Natural killer cell (primary cell): ENCODE measurements at regions not wholly inside any gene's neighbourhood (a gene's known extent, or its start where the extent isn't known, plus 50 kb on each side); places are given as distances from the start of the nearest gene placed in this dataset.

Source experiments
- ATAC-seq, 3 donors: fragments of 150-1000 bp in 2 of 3; fragments of 200-7000 bp in 1 of 3; cut with Tn5 transposase; 1 replicate in 1 of 3; 2 replicates in 2 of 3; pipeline ENCODE4 v1.10.0; 2021; ENCODE audit warnings: mild to moderate bottlenecking in 2 of 3, moderate library complexity in 2 of 3
- DNase-seq, 2 donors: peaks; one replicate each; pipeline versions ENCODE4 v3.0.0 to v3.0.0-alpha.2; 2013 to 2021; ENCODE audit warnings: mixed read lengths in 1 of 2
- H3K27ac ChIP-seq: one replicate; pipeline ENCODE4 v1.5.1; 2013; ENCODE audit warnings: mild to moderate bottlenecking, low read length
- H3K27me3 ChIP-seq: one replicate; pipeline ENCODE4 v1.6.1; 2013; ENCODE audit warnings: low read length; ENCODE audit not compliant: control insufficient read depth, insufficient read depth
- H3K36me3 ChIP-seq: one replicate; pipeline ENCODE4 v1.6.1; 2013; ENCODE audit warnings: low read length; ENCODE audit not compliant: control insufficient read depth, insufficient read depth
- H3K4me1 ChIP-seq: one replicate; pipeline ENCODE4 v1.6.1; 2013; ENCODE audit warnings: low read length; ENCODE audit not compliant: control insufficient read depth, insufficient read depth
- H3K4me3 ChIP-seq: one replicate; pipeline ENCODE4 v1.5.1; 2013; ENCODE audit warnings: low read length
- H3K9me3 ChIP-seq: one replicate; pipeline ENCODE4 v1.6.1; 2013; ENCODE audit warnings: low read length; ENCODE audit not compliant: control insufficient read depth, insufficient read depth
- H3K27ac Mint-ChIP-seq, 2 donors: one replicate each; pipeline ENCODE4 v1.8.0; 2022; ENCODE audit warnings: mild to moderate bottlenecking in 2 of 2, mixed read lengths in 2 of 2, moderate library complexity in 1 of 2
- H3K27me3 Mint-ChIP-seq, 2 donors: one replicate each; pipeline ENCODE4 v1.8.0; 2022; ENCODE audit warnings: low read depth in 2 of 2, mixed read lengths in 2 of 2
- H3K36me3 Mint-ChIP-seq: one replicate; pipeline ENCODE4 v1.8.0; 2022; ENCODE audit warnings: mixed read lengths
- H3K4me1 Mint-ChIP-seq, 2 donors: one replicate each; pipeline ENCODE4 v1.8.0; 2022; ENCODE audit warnings: mixed read lengths in 2 of 2
- H3K4me3 Mint-ChIP-seq: one replicate; pipeline ENCODE4 v1.8.0; 2022; ENCODE audit warnings: mild to moderate bottlenecking, moderate library complexity, mixed read lengths
- H3K9me3 Mint-ChIP-seq, 2 donors: one replicate each; pipeline ENCODE4 v1.8.0; 2022; ENCODE audit warnings: mixed read lengths in 2 of 2
- WGBS: methylation state at CpG from one replicate; pipeline ENCODE4 v1.1.7; 2013; ENCODE audit warnings: missing lambda C conversion rate; ENCODE audit not compliant: insufficient coverage; 5-methylcytosine and 5-hydroxymethylcytosine counted together
- intact Hi-C: fragments of 100-400 bp; cut with micrococcal nuclease; formaldehyde crosslinking; loops from one replicate; pipeline ENCODE4 v1.14.2; 2022
- TF ChIP-seq, protein P1 (sequence below): fragments of 200-600 bp; IDR thresholded peaks from one replicate; pipeline ENCODE4 v1.8.0; 2022; ENCODE audit warnings: antibody characterized with exemption

DNA sequence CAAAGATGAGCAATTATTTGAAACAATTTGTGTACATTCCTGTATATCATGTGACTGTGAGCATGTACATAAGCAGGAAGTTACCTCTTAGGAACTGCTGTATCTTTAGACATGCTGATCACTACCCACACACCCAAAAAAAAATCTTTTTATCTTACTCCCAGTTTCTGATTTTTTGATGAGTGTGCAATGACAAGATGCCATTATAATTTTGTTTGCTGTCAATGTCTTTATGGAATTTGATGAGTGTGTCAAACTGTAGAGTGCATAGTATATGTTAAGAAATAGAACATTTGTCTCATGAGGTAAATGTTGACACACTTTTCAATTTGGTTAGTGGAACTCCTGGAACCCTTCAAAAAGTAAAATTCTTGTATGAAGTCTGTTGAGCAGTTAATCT is 84.0 kb upstream of the TMEFF2 start:
- H3K27ac ChIP-seq, result no peak overlapping the region
- Mint-ChIP-seq H3K4me3 (no peak overlapping the region), H3K27ac (no peak overlapping the region), H3K27me3 (no peaks in the 10 kb centered on the region), H3K9me3 (peaks cover 10 to 12% of the 10 kb centered on the region in 2 donors), H3K4me1 (no peaks in the 10 kb centered on the region), H3K36me3 (no peaks in the 10 kb centered on the region)
- H3K9me3 ChIP-seq, result no peaks in the 10 kb centered on the region
- H3K4me1 ChIP-seq, result no peaks in the 10 kb centered on the region
- H3K27me3 ChIP-seq, result no peaks in the 10 kb centered on the region
- intact Hi-C loops, result no loop called here
- no peak for ATAC-seq
- H3K36me3 ChIP-seq, result no peaks in the 10 kb centered on the region
- no peak overlapping the region for H3K4me3 ChIP-seq
- DNase-seq, result no peak
- TF ChIP-seq, protein P1, sequence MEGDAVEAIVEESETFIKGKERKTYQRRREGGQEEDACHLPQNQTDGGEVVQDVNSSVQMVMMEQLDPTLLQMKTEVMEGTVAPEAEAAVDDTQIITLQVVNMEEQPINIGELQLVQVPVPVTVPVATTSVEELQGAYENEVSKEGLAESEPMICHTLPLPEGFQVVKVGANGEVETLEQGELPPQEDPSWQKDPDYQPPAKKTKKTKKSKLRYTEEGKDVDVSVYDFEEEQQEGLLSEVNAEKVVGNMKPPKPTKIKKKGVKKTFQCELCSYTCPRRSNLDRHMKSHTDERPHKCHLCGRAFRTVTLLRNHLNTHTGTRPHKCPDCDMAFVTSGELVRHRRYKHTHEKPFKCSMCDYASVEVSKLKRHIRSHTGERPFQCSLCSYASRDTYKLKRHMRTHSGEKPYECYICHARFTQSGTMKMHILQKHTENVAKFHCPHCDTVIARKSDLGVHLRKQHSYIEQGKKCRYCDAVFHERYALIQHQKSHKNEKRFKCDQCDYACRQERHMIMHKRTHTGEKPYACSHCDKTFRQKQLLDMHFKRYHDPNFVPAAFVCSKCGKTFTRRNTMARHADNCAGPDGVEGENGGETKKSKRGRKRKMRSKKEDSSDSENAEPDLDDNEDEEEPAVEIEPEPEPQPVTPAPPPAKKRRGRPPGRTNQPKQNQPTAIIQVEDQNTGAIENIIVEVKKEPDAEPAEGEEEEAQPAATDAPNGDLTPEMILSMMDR, result no peak

DNA sequence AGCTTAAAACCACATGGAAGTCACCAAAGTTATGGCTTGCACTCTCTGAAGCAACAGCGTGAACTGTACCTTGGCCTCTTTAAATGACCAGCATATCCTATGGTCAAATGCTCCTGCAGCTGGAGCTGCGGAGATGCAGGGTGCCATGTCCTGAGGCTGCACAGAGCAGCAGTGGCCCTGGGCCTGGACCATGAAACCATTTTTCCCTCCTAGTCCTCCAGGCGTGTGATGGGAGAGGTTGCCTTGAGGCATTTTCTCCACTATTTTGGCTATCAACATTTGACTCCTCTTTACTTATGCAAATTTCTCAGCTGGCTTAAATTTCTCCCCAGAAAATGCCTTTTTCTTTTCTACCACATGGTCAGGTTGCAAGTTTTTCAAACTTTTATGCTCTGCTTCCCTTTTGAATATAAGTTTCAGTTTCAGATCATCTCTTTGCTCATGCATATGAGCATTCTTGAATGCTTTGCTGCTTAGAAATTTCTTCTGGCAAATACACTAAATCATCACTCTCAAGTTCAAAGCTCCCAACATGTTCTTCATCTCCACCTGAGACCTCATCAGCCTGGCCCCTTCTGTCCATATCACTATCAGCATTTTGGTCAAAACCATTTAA is 82.9 kb upstream of the TMEFF2 start:
- Mint-ChIP-seq H3K4me1 (no peaks in the 10 kb centered on the region), H3K9me3 (peaks cover 10 to 12% of the 10 kb centered on the region in 2 donors), H3K36me3 (no peaks in the 10 kb centered on the region), H3K4me3 (no peak overlapping the region), H3K27ac (no peak overlapping the region), H3K27me3 (no peaks in the 10 kb centered on the region)
- H3K36me3 ChIP-seq, result no peaks in the 10 kb centered on the region
- ATAC-seq (no peak), DNase-seq (no peak)
- TF ChIP-seq, protein P1, result no peak
- 86% methylated on average over 2 of the region's 3 CpGs for WGBS
- H3K27me3 ChIP-seq, result no peaks in the 10 kb centered on the region
- no peaks in the 10 kb centered on the region for H3K4me1 ChIP-seq
- intact Hi-C loops, result no loop called here
- no peak overlapping the region for H3K4me3 ChIP-seq
- H3K27ac ChIP-seq, result no peak overlapping the region
- no peaks in the 10 kb centered on the region for H3K9me3 ChIP-seq

DNA sequence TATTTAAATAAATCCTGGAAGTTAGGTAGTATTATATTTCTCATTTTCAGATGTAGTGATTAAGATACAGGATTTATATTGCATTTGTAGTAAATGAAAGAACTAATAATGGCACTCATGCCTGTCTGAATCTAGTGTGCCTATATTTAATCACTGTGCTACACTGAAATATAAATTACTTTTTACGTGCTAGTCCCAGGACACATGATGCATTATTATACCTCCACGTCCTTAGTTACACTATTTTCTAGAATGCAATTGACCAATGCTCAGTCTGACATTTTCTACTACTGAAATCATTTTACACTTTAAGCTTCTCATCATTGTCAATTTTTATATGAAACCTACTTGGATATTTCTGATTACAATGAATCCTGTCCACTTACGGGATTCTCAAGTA is 80.9 kb upstream of the TMEFF2 start:
- no peak for DNase-seq
- Mint-ChIP-seq H3K4me3 (no peak overlapping the region), H3K36me3 (no peaks in the 10 kb centered on the region), H3K27ac (no peak overlapping the region), H3K27me3 (no peaks in the 10 kb centered on the region), H3K4me1 (no peaks in the 10 kb centered on the region), H3K9me3 (peaks cover 10 to 12% of the 10 kb centered on the region in 2 donors)
- no peaks in the 10 kb centered on the region for H3K9me3 ChIP-seq
- WGBS, result 90% methylated on average over 2 of the region's 3 CpGs
- no peaks in the 10 kb centered on the region for H3K4me1 ChIP-seq
- H3K4me3 ChIP-seq, result no peak overlapping the region
- no peaks in the 10 kb centered on the region for H3K27me3 ChIP-seq
- no peaks in the 10 kb centered on the region for H3K36me3 ChIP-seq
- intact Hi-C loops, result no loop called here
- TF ChIP-seq, protein P1, result no peak
- ATAC-seq, result no peak
- no peak overlapping the region for H3K27ac ChIP-seq

DNA sequence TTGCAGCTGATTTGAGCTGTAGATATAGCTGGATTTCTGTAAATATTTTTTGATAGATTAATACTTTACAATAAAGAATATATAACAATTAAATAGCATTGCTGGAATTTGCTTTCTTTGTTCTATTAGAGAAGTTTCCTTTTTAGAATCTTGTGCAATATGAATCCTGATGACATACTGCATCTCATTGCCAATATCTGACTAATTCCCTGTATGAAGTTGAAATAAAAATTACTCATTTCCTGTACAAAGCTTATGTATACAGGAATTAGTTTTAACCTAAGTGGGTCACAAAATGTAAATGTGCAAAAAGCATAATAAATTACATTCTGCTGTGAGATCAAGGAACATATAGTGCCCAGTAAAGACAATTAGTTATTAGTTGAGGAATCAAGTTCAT is 72.8 kb upstream of the TMEFF2 start:
- H3K27ac Mint-ChIP-seq, result no peak overlapping the region
- ATAC-seq, result no peak
- Histone ChIP-seq H3K9me3 (no peaks in the 10 kb centered on the region), H3K4me3 (no peak overlapping the region), H3K4me1 (no peaks in the 10 kb centered on the region), H3K27me3 (no peaks in the 10 kb centered on the region), H3K36me3 (no peaks in the 10 kb centered on the region), H3K27ac (no peak overlapping the region)
- no peaks in the 10 kb centered on the region for H3K4me1 Mint-ChIP-seq
- no peaks in the 10 kb centered on the region for H3K27me3 Mint-ChIP-seq
- intact Hi-C loops, result no loop called here
- no peaks in the 10 kb centered on the region for H3K9me3 Mint-ChIP-seq
- no peak overlapping the region for H3K4me3 Mint-ChIP-seq
- H3K36me3 Mint-ChIP-seq, result no peaks in the 10 kb centered on the region
- TF ChIP-seq, protein P1, result no peak
- DNase-seq, result no peak
